GM21619 (cell line): ENCODE measurements at regions not wholly inside any gene's neighbourhood (a gene's known extent, or its start where the extent isn't known, plus 50 kb on each side); places are given as distances from the start of the nearest gene placed in this dataset.

Source experiments
- ATAC-seq: cut with Tn5 transposase; IDR thresholded peaks from one replicate; pipeline ENCODE4 v1.9.1; 2021; ENCODE audit not compliant: unreplicated experiment

GRCh38 chr7:46651561-46652088 lies 730.6 kb upstream of the IGFBP3 start:
- no peak for ATAC-seq

GRCh38 chr7:46651070-46651469 lies 730.0 kb upstream of the IGFBP3 start:
- no peak for ATAC-seq

GRCh38 chr7:46649876-46650275 lies 728.8 kb upstream of the IGFBP3 start:
- ATAC-seq = no peak

- no peak for ATAC-seq
Measured at GRCh38 chr7:46637793-46638735, 717.0 kb upstream of the IGFBP3 start.

GRCh38 chr7:46636022-46636421 lies 715.0 kb upstream of the IGFBP3 start:
- no peak for ATAC-seq

- ATAC-seq = no peak
Measured at GRCh38 chr7:46633630-46634240, 712.7 kb upstream of the IGFBP3 start.

GRCh38 chr7:46633200-46633599 lies 712.1 kb upstream of the IGFBP3 start:
- no peak for ATAC-seq

- no peak for ATAC-seq
Measured at GRCh38 chr7:46630031-46630430, 709.0 kb upstream of the IGFBP3 start.

- ATAC-seq = no peak
Measured at GRCh38 chr7:46628389-46628788, 707.3 kb upstream of the IGFBP3 start.

- no peak for ATAC-seq
Measured at GRCh38 chr7:46626691-46627310, 705.7 kb upstream of the IGFBP3 start.

- no peak for ATAC-seq
Measured at GRCh38 chr7:46626261-46626660, 705.2 kb upstream of the IGFBP3 start.

- ATAC-seq = no peak
Measured at GRCh38 chr7:46625032-46625431, 704.0 kb upstream of the IGFBP3 start.

- ATAC-seq = no peak
Measured at GRCh38 chr7:46622251-46622650, 701.2 kb upstream of the IGFBP3 start.

- no peak for ATAC-seq
Measured at GRCh38 chr7:46619723-46620310, 698.7 kb upstream of the IGFBP3 start.

GRCh38 chr7:46616636-46617035 lies 695.6 kb upstream of the IGFBP3 start:
- no peak for ATAC-seq

GRCh38 chr7:46613551-46613950 lies 692.5 kb upstream of the IGFBP3 start:
- ATAC-seq = no peak

- no peak for ATAC-seq
Measured at GRCh38 chr7:46613116-46613515, 692.0 kb upstream of the IGFBP3 start.

- ATAC-seq = no peak
Measured at GRCh38 chr7:46611508-46611907, 690.4 kb upstream of the IGFBP3 start.

- ATAC-seq = no peak
Measured at GRCh38 chr7:46610746-46611145, 689.7 kb upstream of the IGFBP3 start.

- no peak for ATAC-seq
Measured at GRCh38 chr7:46607176-46607575, 686.1 kb upstream of the IGFBP3 start.

GRCh38 chr7:46606761-46607160 lies 685.7 kb upstream of the IGFBP3 start:
- ATAC-seq = no peak
